SU-DHL-6 (cell line): ENCODE measurements at regions not wholly inside any gene's neighbourhood (a gene's known extent, or its start where the extent isn't known, plus 50 kb on each side); places are given as distances from the start of the nearest gene placed in this dataset.

Experiments
- EZH2phosphoT487 ChIP-seq: fragments of 200-600 bp; sonication (generic), shearing (Covaris generic); conservative IDR thresholded peaks from 2 replicates; pipeline ENCODE4 v1.6.1; 2018; ENCODE audit warnings: mild to moderate bottlenecking, antibody characterized with exemption, low read length, moderate library complexity, mixed read lengths
- TF ChIP-seq, protein P1 (sequence below): fragments of 200-600 bp; sonication (generic); IDR thresholded peaks from one replicate; pipeline ENCODE4 v1.5.1; 2017; ENCODE audit warnings: antibody characterized with exemption, mild to moderate bottlenecking, low read length, moderate library complexity; ENCODE audit not compliant: insufficient read depth, poor library complexity, severe bottlenecking

DNA sequence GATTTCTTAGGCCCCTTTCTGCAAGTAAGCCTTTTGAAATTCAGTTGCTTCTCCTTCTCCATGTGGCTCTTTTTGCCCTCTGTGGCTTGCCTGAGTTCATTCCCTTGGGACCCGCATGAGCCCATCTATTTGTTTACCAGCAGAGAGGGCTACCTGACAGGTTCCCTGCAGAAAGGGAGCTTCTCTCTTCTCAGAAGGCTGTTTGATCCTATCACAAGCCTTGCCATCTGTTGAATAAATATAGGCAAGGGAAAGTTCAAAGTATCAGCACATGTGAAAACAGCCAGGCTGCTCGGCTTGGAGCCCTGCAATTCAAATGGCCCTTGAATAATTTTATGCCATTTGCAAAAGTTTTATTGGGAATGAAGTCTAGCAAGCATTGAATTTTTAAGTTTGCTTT is 720.2 kb upstream of the FZD8 start:
- TF ChIP-seq, protein P1, sequence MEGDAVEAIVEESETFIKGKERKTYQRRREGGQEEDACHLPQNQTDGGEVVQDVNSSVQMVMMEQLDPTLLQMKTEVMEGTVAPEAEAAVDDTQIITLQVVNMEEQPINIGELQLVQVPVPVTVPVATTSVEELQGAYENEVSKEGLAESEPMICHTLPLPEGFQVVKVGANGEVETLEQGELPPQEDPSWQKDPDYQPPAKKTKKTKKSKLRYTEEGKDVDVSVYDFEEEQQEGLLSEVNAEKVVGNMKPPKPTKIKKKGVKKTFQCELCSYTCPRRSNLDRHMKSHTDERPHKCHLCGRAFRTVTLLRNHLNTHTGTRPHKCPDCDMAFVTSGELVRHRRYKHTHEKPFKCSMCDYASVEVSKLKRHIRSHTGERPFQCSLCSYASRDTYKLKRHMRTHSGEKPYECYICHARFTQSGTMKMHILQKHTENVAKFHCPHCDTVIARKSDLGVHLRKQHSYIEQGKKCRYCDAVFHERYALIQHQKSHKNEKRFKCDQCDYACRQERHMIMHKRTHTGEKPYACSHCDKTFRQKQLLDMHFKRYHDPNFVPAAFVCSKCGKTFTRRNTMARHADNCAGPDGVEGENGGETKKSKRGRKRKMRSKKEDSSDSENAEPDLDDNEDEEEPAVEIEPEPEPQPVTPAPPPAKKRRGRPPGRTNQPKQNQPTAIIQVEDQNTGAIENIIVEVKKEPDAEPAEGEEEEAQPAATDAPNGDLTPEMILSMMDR: no peak
- no peak for TF ChIP-seq EZH2phosphoT487
